GM23248 (cell line): ENCODE measurements at regions not wholly inside any gene's neighbourhood (a gene's known extent, or its start where the extent isn't known, plus 50 kb on each side); places are given as distances from the start of the nearest gene placed in this dataset.
"Not testable (repeated sequence)": the region's sequence is repeated elsewhere in the genome, so short reads cannot be mapped to it uniquely, and the experiment has no call there.

ENCODE experiments used
- DNase-seq: peaks from one replicate; pipeline ENCODE4 v3.0.0-alpha.2; 2015
- H2AFZ ChIP-seq: fragments of 200-600 bp; sonication (generic); 2 replicates; pipeline ENCODE4 v1.6.1; 2016; ENCODE audit warnings: antibody characterized with exemption
- H3F3A ChIP-seq: fragments of 200-600 bp; sonication (generic); 2 replicates; pipeline ENCODE4 v1.6.1; 2016; ENCODE audit warnings: mild to moderate bottlenecking, antibody characterized with exemption, mixed run types; ENCODE audit not compliant: insufficient read depth
- H3K27ac ChIP-seq: fragments of 200-600 bp; sonication (generic); 2 replicates; pipeline ENCODE4 v1.5.1; 2016; ENCODE audit warnings: mild to moderate bottlenecking
- H3K27me3 ChIP-seq: fragments of 200-600 bp; sonication (generic); replicated peaks from 2 replicates; pipeline ENCODE4 v1.6.1; 2016; ENCODE audit warnings: mild to moderate bottlenecking; ENCODE audit not compliant: insufficient read depth
- H3K36me3 ChIP-seq: fragments of 200-600 bp; sonication (generic); 2 replicates; pipeline ENCODE4 v1.6.1; 2016; ENCODE audit warnings: low read depth, mild to moderate bottlenecking
- H3K4me1 ChIP-seq: fragments of 200-600 bp; sonication (generic); 2 replicates; pipeline ENCODE4 v1.6.1; 2016; ENCODE audit warnings: mild to moderate bottlenecking; ENCODE audit not compliant: insufficient read depth
- H3K4me2 ChIP-seq: fragments of 200-600 bp; sonication (generic); one replicate; pipeline ENCODE4 v1.6.1; 2016; ENCODE audit warnings: mild to moderate bottlenecking; ENCODE audit not compliant: unreplicated experiment
- H3K4me3 ChIP-seq: fragments of 200-600 bp; sonication (generic); 2 replicates; pipeline ENCODE4 v1.5.1; 2016; ENCODE audit warnings: mild to moderate bottlenecking
- H3K79me2 ChIP-seq: fragments of 200-600 bp; sonication (generic); 2 replicates; pipeline ENCODE4 v1.6.1; 2016; ENCODE audit warnings: mild to moderate bottlenecking; ENCODE audit not compliant: insufficient read depth
- H3K9ac ChIP-seq: fragments of 200-600 bp; sonication (generic); 2 replicates; pipeline ENCODE4 v1.6.1; 2016; ENCODE audit warnings: mild to moderate bottlenecking
- H3K9me2 ChIP-seq: fragments of 200-600 bp; sonication (generic); 2 replicates; pipeline ENCODE4 v1.6.1; 2016; ENCODE audit warnings: mixed run types, mild to moderate bottlenecking, moderate library complexity; ENCODE audit not compliant: insufficient read depth
- H3K9me3 ChIP-seq: fragments of 200-600 bp; sonication (generic); one replicate; pipeline ENCODE4 v1.6.1; 2017; ENCODE audit warnings: low read depth
- H4K20me1 ChIP-seq: fragments of 200-600 bp; sonication (generic); 2 replicates; pipeline ENCODE4 v1.6.0; 2016; ENCODE audit not compliant: insufficient read depth
- EZH2 ChIP-seq: fragments of 200-600 bp; sonication (generic); IDR thresholded peaks from 2 replicates; pipeline ENCODE4 v1.6.1; 2018; ENCODE audit warnings: antibody characterized with exemption, mild to moderate bottlenecking; ENCODE audit not compliant: insufficient read depth, poor library complexity, severe bottlenecking
- EZH2phosphoT487 ChIP-seq: fragments of 200-600 bp; sonication (generic); IDR thresholded peaks from 2 replicates; pipeline ENCODE4 v1.6.1; 2018; ENCODE audit warnings: antibody characterized with exemption, moderate library complexity, mild to moderate bottlenecking, low read depth; ENCODE audit not compliant: insufficient read depth
- WGBS, 2 experiments: methylation state at CpG; one replicate each; pipeline ENCODE4 v1.1.6; 2015 to 2017; ENCODE audit warnings: low lambda C conversion rate in 2 of 2, low coverage in 1 of 2; ENCODE audit errors: missing lambda C conversion rate in 2 of 2; 5-methylcytosine and 5-hydroxymethylcytosine counted together
- in situ Hi-C: fragments of 300-500 bp; cut with MboI; formaldehyde crosslinking; loops from 2 replicates; pipeline ENCODE4 v1.15.0; 2020

GRCh38 chr17:71444078-71444477, 676.7 kb upstream of the SOX9 start:
- no peak overlapping the region for H2AFZ ChIP-seq
- H3K9me3 ChIP-seq, result no peaks in the 10 kb centered on the region
- WGBS, 2 experiments, result 93 to 100% methylated on average over 4 of the region's 4 CpGs
- H3K9me2 ChIP-seq, result no peaks in the 10 kb centered on the region
- no peak overlapping the region for H3K4me2 ChIP-seq
- TF ChIP-seq EZH2phosphoT487 (no peak), EZH2 (no peak)
- in situ Hi-C loops, result no loop called here
- H3K9ac ChIP-seq, result no peak overlapping the region
- no peak overlapping the region for H3K4me3 ChIP-seq
- H3K27me3 ChIP-seq, result no peaks in the 10 kb centered on the region
- no peaks in the 10 kb centered on the region for H3K36me3 ChIP-seq
- H4K20me1 ChIP-seq, result no peaks in the 10 kb centered on the region
- H3K27ac ChIP-seq, result no peak overlapping the region
- H3K4me1 ChIP-seq, result peaks cover 22% of the 10 kb centered on the region
- H3F3A ChIP-seq, result peaks cover 13% of the 10 kb centered on the region
- no peak for DNase-seq
- no peaks in the 10 kb centered on the region for H3K79me2 ChIP-seq

GRCh38 chr17:71446645-71447437, 674.0 kb upstream of the SOX9 start:
- in situ Hi-C loops, result no loop called here
- Histone ChIP-seq H2AFZ (no peak overlapping the region), H3K27ac (no peak overlapping the region), H3K79me2 (no peaks in the 10 kb centered on the region), H3F3A (0 out of 2 replicates have a peak, but pooled peaks cover 2% of the 10 kb centered on the region), H3K27me3 (no peaks in the 10 kb centered on the region), H3K9me2 (no peaks in the 10 kb centered on the region), H4K20me1 (no peaks in the 10 kb centered on the region), H3K4me3 (no peak overlapping the region), H3K36me3 (no peaks in the 10 kb centered on the region), H3K9ac (no peak overlapping the region), H3K4me2 (no peak overlapping the region), H3K9me3 (no peaks in the 10 kb centered on the region), H3K4me1 (no peaks in the 10 kb centered on the region)
- TF ChIP-seq EZH2 (no peak), EZH2phosphoT487 (no peak)
- DNase-seq, result no peak
- WGBS, 2 experiments, result 91 to 100% methylated on average over 2 of the region's 2 CpGs

- no peaks in the 10 kb centered on the region for H3K36me3 ChIP-seq
- H3F3A ChIP-seq, result no peaks in the 10 kb centered on the region
- H4K20me1 ChIP-seq, result no peaks in the 10 kb centered on the region
- H3K4me2 ChIP-seq, result no peak overlapping the region
- H3K9me2 ChIP-seq, result no peaks in the 10 kb centered on the region
- WGBS, 2 experiments, result 94% methylated on average over 3 of the region's 3 CpGs
- no peak for DNase-seq
- in situ Hi-C loops, result no loop called here
- TF ChIP-seq EZH2phosphoT487 (no peak), EZH2 (no peak)
- H3K4me3 ChIP-seq, result no peak overlapping the region
- no peaks in the 10 kb centered on the region for H3K4me1 ChIP-seq
- no peak overlapping the region for H3K27ac ChIP-seq
- no peak overlapping the region for H3K9ac ChIP-seq
- H2AFZ ChIP-seq, result no peak overlapping the region
- no peaks in the 10 kb centered on the region for H3K27me3 ChIP-seq
- H3K9me3 ChIP-seq, result no peaks in the 10 kb centered on the region
- H3K79me2 ChIP-seq, result no peaks in the 10 kb centered on the region
These were observed 673.2 kb upstream of the SOX9 start for GRCh38 chr17:71447644-71448043.

- not testable (repeated sequence) for H3K36me3 ChIP-seq, H3K9me2 ChIP-seq, H3K4me3 ChIP-seq, DNase-seq, H3K79me2 ChIP-seq, H3F3A ChIP-seq, H3K9ac ChIP-seq, H3K27ac ChIP-seq, H4K20me1 ChIP-seq, H2AFZ ChIP-seq, H3K27me3 ChIP-seq, H3K9me3 ChIP-seq, H3K4me2 ChIP-seq, H3K4me1 ChIP-seq
- in situ Hi-C loops, result loop anchor here (25.0 kb wide), 1 partner anchor 688 kb away; no protein-coding TSS in a partner anchor
- WGBS, 2 experiments, result 33 to 38% methylated on average over 2 of the region's 2 CpGs
These were observed 670.2 kb upstream of the SOX9 start for GRCh38 chr17:71450657-71451056.
